NCI-H82 treated with DMSO at 0.1 percent for 48 hours (cell line): ENCODE measurements at regions not wholly inside any gene's neighbourhood (a gene's known extent, or its start where the extent isn't known, plus 50 kb on each side); places are given as distances from the start of the nearest gene placed in this dataset.

Source experiments
- DNase-seq: peaks from one replicate; lab custom pipeline; 2025; ENCODE audit not compliant: unreplicated experiment; lab: John Stamatoyannopoulos, UW

GRCh38 chr20:22789676-22790075, 205.3 kb upstream of the FOXA2 start:
- no peak for DNase-seq

GRCh38 chr20:22791396-22791795, 207.0 kb upstream of the FOXA2 start:
- no peak for DNase-seq

GRCh38 chr20:22791877-22792525, 207.6 kb upstream of the FOXA2 start:
- DNase-seq: no peak

GRCh38 chr20:22794200-22794599, 209.8 kb upstream of the FOXA2 start:
- DNase-seq: no peak

- no peak for DNase-seq
These were observed 211.1 kb upstream of the FOXA2 start for GRCh38 chr20:22795433-22795832.

- DNase-seq: no peak
These were observed 211.5 kb upstream of the FOXA2 start for GRCh38 chr20:22795871-22796270.

DNA sequence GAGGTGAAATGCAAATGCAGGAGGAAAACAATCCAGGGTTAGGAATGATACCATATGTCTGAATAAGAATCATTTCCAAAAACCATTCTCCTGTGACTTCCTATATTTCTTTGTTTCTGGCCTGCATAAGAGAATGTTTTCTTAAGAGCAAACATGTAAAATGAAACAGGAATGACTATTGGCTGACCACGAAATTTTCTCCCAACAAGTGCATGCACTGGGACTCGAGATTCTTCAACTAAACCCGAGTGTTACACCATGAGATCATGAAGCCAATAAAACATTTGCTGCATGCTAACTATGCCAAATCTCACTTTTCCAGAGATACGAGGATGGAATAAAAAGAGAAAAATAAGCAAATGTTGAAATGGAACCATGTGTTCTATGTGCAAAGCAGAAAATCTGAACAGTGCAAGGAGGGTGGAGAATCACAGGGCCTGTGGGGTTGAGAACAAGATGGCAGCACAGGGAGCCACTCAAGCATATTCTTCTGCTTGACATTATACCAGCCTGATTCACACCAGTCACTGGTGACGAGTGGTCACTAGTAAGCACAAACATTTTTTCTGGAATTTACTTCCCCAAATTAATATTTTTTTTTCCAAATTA, 212.2 kb upstream of the FOXA2 start:
- no peak for DNase-seq

DNA sequence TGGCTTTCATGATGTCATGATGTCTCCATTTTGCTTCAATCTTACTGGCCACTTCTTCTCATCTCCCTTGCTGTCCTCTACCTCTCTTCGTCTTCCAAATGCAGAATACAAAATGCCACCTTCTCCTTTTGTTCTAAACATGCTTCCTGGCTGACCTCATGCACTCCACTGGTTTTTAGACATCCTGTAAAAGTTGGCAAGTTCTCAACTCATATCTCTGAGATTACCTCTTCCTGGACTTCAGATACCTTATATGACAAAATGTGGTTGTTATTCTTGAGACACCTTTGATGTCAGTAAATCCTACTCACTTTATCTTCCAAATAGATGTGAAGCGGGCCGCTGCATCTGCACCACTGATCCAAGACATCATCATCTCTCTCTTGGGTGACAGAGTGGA, 212.7 kb upstream of the FOXA2 start:
- DNase-seq: no peak

GRCh38 chr20:22799687-22800086, 215.3 kb upstream of the FOXA2 start:
- no peak for DNase-seq

DNA sequence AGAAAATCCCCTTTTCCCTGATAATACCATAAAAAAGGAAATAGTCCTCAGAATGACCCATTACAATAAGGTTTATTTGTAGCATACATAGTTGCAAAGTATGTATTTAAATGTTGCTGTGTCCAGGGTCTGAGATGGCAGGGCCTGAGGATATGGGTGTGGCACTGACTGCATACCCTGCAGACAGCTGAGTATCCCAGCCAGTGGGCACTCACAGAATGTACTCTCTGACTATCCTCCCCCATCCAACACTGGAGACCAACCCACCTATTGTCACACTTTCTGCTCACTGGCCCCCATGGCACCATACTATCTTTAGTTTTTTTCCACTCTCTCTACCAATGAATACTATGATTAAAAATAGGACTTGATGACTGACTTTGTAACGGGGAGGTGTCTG, 215.8 kb upstream of the FOXA2 start:
- no peak for DNase-seq

DNA sequence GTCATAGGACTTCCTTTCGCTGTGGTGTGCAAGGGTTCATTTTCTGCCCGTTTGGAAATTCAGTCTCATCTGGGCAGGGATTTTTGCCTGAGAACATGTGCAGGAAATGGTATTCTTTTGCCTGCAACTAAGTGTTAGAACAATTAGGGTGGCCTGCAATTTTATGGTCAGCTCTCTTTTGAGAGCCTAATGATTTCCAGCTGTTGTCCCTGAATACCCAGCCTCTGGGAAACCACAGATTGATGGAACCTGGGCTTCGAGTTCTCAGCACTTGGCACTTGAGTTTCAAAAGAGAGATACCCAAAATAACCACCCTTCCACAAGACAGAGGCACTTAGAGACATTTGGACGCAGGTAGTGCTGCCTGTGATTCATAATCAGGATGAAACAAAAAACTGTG, 217.2 kb upstream of the FOXA2 start:
- no peak for DNase-seq

GRCh38 chr20:22802296-22802695, 217.9 kb upstream of the FOXA2 start:
- DNase-seq: no peak

GRCh38 chr20:22805219-22805618, 220.8 kb upstream of the FOXA2 start:
- DNase-seq: no peak

- no peak for DNase-seq
These were observed 221.6 kb upstream of the FOXA2 start for GRCh38 chr20:22805996-22806395.

- no peak for DNase-seq
These were observed 222.7 kb upstream of the FOXA2 start for GRCh38 chr20:22807045-22807444.

GRCh38 chr20:22807646-22808244, 223.4 kb upstream of the FOXA2 start:
- DNase-seq: no peak

- no peak for DNase-seq
These were observed 224.3 kb upstream of the FOXA2 start for GRCh38 chr20:22808628-22809027.

DNA sequence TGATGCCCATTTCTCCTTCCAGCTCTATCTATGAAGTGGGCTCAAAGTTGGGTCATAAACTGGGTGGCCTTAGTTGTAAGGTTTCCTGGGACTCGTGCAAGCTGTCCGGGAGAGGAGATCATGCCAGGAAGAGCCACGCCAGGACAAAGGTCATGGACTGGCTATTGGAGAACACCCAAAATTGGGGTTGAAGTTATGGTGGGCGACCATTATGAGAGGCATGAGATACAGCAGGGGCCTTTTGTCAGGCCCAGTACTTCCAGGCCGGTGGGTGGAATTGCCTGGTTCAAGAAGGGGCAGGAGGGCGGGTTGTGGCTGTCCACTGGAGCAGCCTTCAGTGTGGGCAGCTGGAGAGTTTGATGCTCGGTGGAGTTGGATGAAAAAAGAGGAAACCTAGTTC, 225.1 kb upstream of the SSTR4 start:
- DNase-seq: no peak

- no peak for DNase-seq
These were observed 224.2 kb upstream of the SSTR4 start for GRCh38 chr20:22810626-22811569.

- no peak for DNase-seq
These were observed 220.5 kb upstream of the SSTR4 start for GRCh38 chr20:22814471-22815205.

- no peak for DNase-seq
These were observed 219.9 kb upstream of the SSTR4 start for GRCh38 chr20:22815206-22815551.
